ENCODE measurements at regions not wholly inside any gene's neighbourhood (a gene's known extent, or its start where the extent isn't known, plus 50 kb on each side); places are given as distances from the start of the nearest gene placed in this dataset.
"Not testable (repeated sequence)": the region's sequence is repeated elsewhere in the genome, so short reads cannot be mapped to it uniquely, and the experiment has no call there.

GRCh38 chr1:70795064-70795463 lies 252.6 kb downstream of the PTGER3 start:
- TF ChIP-seq CTCF (IDR thresholded peaks at IDR 0.05); EZH2 (IDR thresholded peaks at IDR 0.05; ENCODE audit: borderline replicate concordance, insufficient read depth, low read depth, low read length, poor library complexity, severe bottlenecking): not testable (repeated sequence)
